Bronchial epithelial cell (primary cell): ENCODE measurements at regions not wholly inside any gene's neighbourhood (a gene's known extent, or its start where the extent isn't known, plus 50 kb on each side); places are given as distances from the start of the nearest gene placed in this dataset.

Experiments
- DNase-seq: peaks from one replicate; pipeline ENCODE4 v3.0.0-alpha.2; 2010; ENCODE audit warnings: low read depth
- FAIRE-seq: peaks from 2 replicates; lab custom pipeline; 2011; peaks lifted over from hg19 to GRCh38; lab: Jason Lieb, UNC
- H3K27me3 ChIP-seq: 2 replicates; pipeline ENCODE4 v1.5.1; 2011; ENCODE audit warnings: low read length; ENCODE audit not compliant: control insufficient read depth, insufficient read depth
- H3K36me3 ChIP-seq: 2 replicates; pipeline ENCODE4 v1.5.1; 2011; ENCODE audit warnings: low read length; ENCODE audit not compliant: control insufficient read depth, insufficient read depth
- H3K4me3 ChIP-seq: 2 replicates; pipeline ENCODE4 v1.5.1; 2011; ENCODE audit warnings: mild to moderate bottlenecking, low read depth, low read length, control low read depth
- CTCF ChIP-seq: IDR thresholded peaks from 2 replicates; pipeline ENCODE4 v1.5.1; 2011; ENCODE audit warnings: mild to moderate bottlenecking, moderate library complexity, low read length, control low read depth, inconsistent platforms; ENCODE audit not compliant: insufficient read depth, severe bottlenecking

- H3K27me3 ChIP-seq: no peaks in the 10 kb centered on the region
- FAIRE-seq: no peak
- no peaks in the 10 kb centered on the region for H3K36me3 ChIP-seq
These were observed 137.6 kb upstream of the RET start for GRCh38 chr10:42939237-42939636.

GRCh38 chr10:42939685-42940366 lies 137.0 kb upstream of the RET start:
- no peak overlapping the region for H3K4me3 ChIP-seq

More at GRCh38 chr10:42939237-42939636, 137.6 kb upstream of the RET start:
- DNase-seq: no peak
- no peak overlapping the region for H3K4me3 ChIP-seq
- TF ChIP-seq CTCF: no peak

GRCh38 chr10:42940487-42941294 lies 136.2 kb upstream of the RET start:
- FAIRE-seq: no peak
- TF ChIP-seq CTCF: no peak
- no peaks in the 10 kb centered on the region for H3K36me3 ChIP-seq
- H3K27me3 ChIP-seq: no peaks in the 10 kb centered on the region
- no peak overlapping the region for H3K4me3 ChIP-seq
- no peak for DNase-seq

More at GRCh38 chr10:42939685-42940366, 137.0 kb upstream of the RET start:
- TF ChIP-seq CTCF: no peak
- FAIRE-seq: no peak
- no peak for DNase-seq
- Histone ChIP-seq H3K36me3 (no peaks in the 10 kb centered on the region), H3K27me3 (no peaks in the 10 kb centered on the region)

GRCh38 chr10:42941295-42941644 lies 135.6 kb upstream of the RET start:
- H3K27me3 ChIP-seq: no peaks in the 10 kb centered on the region
- no peak for TF ChIP-seq CTCF
- H3K36me3 ChIP-seq: no peaks in the 10 kb centered on the region
- no peak overlapping the region for H3K4me3 ChIP-seq
- FAIRE-seq (no peak), DNase-seq (no peak)

GRCh38 chr10:42941790-42942189 lies 135.1 kb upstream of the RET start:
- Histone ChIP-seq H3K27me3 (no peaks in the 10 kb centered on the region), H3K36me3 (no peaks in the 10 kb centered on the region), H3K4me3 (no peak overlapping the region)
- no peak for TF ChIP-seq CTCF
- DNase-seq: no peak
- FAIRE-seq: no peak
